Fibroblast of skin of right quadriceps (primary cell): ENCODE measurements at regions not wholly inside any gene's neighbourhood (a gene's known extent, or its start where the extent isn't known, plus 50 kb on each side); places are given as distances from the start of the nearest gene placed in this dataset.

Source experiments
- DNase-seq: peaks from one replicate; pipeline ENCODE4 v3.0.0-alpha.2; 2013

DNA sequence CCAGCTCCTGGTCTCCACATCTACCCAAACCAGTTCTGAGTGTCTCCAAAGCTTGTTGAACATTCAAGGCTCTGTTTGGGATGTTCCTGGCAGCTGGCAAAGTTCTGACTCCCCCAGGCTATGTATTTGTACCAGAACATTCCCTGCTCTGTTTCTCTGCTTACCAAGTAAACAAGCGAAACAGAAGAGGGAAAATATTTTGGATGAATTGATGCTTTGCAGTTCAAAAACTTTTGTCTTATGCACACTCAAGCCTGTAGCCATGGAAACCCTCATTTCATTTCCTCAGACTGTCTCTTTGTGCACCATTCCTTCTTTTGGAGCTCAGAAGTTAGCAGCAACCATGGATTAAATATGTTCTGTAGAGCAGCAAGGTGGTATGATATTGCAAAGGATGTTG, 145.8 kb downstream of the ACTL7B start:
- DNase-seq: no peak

DNA sequence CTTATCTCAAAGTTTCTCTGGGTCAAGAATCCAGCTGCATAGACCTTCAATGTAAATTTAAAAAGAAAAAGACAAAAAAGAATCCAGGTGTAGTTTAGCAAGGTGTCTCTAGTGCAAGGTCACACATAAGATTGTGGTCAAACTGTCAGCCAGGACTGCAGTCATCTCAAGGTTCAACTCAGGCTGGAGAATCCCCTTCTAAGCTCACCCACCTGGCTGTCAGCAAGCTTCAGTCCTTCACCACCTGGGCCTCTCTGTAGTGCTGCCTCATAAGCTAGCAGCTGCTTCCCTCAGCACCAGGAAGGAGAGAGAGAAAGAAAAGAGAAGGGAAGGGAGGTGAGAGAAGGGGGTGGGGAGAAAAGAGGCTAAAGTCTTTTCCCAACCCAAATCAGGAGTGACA, 146.7 kb downstream of the ACTL7B start:
- DNase-seq: no peak

- DNase-seq: no peak
Observed at GRCh38 chr9:108708448-108708847, 147.3 kb downstream of the ACTL7B start.

DNA sequence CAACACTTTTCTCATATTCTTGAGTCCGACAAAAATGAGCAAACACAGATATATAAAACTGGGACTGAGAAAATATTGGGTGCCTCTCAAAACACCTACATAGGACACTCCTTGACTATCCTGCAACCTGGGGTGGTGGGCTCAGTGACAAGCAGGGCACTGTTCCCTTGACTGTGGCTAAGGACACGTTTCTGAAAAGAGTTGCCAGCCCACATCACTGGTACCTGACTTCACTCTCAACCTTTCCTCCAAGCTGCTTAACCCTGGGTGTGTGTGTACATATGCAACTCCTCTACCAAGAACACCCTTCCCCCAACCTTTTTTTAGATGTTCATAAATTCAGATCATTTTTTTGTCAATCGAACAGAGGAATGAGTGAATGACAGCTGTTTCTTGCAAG, 148.7 kb downstream of the ACTL7B start:
- DNase-seq: no peak

DNA sequence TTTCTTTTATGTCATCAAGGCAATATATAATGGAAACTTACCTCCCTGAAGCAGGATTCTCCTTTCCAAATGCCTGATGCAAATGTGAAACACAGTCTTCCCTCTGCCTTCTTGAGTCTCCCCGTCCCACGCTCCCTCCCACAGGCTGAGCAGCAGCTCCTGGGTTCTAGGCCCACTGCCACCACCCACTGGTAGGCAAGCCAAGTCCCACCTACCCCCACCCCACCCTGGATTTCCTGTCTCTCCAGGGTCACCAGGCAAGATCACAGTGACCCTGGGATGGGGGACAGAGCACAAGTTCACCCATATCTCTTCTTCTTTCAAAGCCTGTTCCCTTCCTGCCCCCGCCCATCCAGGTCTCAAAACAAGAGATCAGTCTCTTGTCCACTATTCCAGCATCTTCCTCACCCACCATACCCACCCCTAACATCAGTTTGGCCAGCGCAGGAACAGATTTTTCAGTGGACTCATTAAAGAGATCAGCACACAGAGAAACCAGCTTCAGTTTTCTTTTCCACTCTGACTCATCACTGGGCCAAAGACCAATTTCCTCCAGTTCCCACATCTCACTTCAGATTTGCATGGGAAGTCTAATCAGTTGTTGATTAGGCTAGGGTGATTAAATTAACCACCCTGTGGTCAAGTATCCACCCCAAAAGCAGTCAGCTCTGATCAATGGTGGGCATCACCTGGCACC, 151.5 kb downstream of the ACTL7B start:
- peak; percentile 34 for DNase-seq

GRCh38 chr9:108703429-108703828, 152.4 kb downstream of the ACTL7B start:
- no peak for DNase-seq

GRCh38 chr9:108702681-108703080, 153.1 kb downstream of the ACTL7B start:
- DNase-seq: no peak

- no peak for DNase-seq
Observed at GRCh38 chr9:108698801-108699200, 157.0 kb downstream of the ACTL7B start.

- DNase-seq: peak; percentile 16
Observed at GRCh38 chr9:108698231-108698630, 157.6 kb downstream of the ACTL7B start.

GRCh38 chr9:108696156-108696555, 159.6 kb downstream of the ACTL7B start:
- no peak for DNase-seq

GRCh38 chr9:108694170-108694569, 161.6 kb downstream of the ACTL7B start:
- DNase-seq: no peak

- DNase-seq: no peak
Observed at GRCh38 chr9:108691614-108692013, 164.2 kb downstream of the ACTL7B start.

DNA sequence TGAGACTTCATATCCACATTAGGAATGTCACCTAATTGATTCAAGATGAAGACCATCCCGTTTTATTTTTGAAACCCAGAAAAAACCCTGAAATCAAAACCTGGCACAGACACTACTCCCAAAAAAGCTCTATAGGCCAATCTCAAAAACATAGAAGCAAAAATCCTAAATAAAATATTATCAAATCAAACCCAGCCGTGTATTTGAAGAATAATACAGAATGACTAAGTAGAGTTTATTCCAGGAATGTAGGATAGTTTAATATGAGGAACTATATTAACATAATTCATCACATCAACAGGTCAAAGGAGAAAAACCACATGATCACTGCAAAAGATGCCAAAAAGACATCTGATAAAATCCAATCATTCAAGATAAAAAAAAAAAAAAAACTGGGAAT, 167.1 kb downstream of the ACTL7B start:
- peak; percentile 65 for DNase-seq

DNA sequence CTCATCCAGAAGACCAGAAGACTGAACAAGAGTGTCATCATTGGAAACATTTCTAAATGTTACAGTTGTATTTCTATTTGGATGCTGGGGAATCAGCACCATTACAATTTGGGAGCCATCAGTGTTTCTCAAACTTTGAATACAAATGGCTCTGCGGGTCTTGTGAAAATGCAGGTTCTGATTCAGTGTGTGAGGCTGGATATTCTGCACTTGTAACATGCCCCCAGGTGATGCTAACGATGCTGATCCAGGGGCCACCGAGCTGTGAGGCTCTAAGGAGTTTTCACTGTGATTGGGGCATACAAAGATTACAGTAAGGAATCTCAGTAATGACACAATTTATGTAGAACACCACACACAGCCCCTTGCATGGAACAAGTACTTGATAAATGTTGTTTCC, 167.7 kb downstream of the ACTL7B start:
- DNase-seq: no peak

GRCh38 chr9:108687006-108687987, 168.5 kb downstream of the ACTL7B start:
- DNase-seq: peak; percentile 93

DNA sequence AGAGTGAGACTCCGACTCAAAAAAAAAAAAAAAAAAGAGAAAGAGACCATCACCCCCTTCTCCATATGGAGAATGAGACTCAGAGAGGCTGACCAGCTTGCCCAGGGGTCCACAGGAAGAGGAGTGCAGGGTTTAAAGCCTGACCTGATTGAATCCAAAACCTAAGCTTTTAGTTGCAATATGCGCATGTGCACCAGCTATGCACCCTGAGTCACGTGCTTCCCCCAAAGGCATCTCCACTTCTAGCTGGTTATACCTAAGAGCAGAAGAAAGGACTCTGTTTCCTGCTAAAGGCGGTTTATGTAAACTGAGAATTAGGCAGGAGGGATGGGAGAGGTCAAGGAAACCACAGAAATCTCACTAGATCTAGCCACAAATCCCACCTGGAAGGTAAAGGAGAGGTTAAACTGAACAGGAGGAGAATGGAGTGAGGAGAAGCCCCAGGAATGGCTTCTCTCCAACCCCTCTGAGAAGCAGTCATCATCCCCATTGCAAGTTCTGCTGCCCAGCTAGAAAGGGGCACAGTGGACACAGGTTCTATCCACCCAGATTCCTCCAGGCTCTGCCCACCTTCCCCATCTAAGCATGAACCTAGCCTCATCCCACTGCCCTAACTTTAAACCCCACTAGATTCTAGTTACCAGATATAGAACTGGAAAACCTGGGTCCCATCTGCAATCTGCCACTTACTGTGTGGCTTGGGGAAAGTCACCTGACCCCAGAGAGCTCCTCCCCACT, 171.3 kb downstream of the ACTL7B start:
- no peak for DNase-seq

- DNase-seq: no peak
Observed at GRCh38 chr9:108683245-108683644, 172.5 kb downstream of the ACTL7B start.

DNA sequence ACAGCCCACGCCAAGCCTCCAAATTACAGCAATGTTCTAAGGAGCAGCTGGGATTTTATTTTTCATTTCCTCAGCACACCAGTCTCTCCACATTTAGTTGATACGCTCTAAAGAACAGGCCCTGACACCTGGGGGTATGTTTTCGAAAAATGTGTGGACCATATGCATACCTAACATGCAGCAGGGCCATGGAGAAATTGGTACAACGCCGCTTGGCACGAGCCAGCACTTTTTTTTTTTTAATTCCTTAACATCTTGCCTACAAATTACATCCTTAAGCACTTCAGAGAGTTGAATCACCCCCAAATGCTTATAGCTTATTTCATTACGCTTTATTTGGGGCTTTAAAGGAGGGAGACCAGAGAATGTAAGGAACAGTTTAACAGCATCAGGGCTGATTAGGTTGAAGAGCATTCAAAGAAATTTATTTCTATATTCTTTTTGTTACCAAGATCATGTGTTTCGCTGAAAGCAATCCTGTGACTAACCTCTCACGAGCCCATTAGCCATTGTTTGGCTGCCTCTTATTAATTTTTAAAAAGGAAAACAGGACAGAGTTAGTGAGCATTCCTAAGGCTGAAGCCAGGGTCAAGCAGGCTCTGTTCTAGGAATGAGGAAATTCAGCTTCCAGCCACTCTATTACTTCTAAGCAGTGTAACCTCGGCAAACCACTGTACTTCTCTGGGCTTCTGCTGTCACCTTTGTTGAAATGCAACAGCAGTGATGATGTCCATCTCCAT, 173.8 kb downstream of the ACTL7B start:
- DNase-seq: peak; percentile 30

- no peak for DNase-seq
Observed at GRCh38 chr9:108680946-108681345, 174.8 kb downstream of the ACTL7B start.

DNA sequence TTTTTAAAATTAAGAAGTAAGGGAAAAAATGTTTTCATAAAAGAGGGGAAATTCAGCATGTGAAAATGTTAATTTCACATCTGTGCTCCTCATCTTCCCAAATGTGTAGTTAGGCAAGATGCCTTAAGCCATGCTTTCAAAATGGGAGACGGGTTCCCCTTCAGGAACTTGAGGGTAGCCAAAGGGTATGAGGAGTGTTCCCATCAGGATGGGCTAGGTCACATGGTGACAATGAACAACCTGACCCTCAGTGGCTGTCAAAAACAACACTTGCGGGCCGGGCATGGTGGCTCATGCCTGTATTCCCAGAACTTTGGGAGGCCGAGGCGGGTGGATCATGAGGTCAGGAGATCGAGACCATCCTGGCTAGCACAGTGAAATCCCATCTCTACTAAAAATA, 178.0 kb downstream of the ACTL7B start:
- DNase-seq: no peak

GRCh38 chr9:108676355-108676754, 179.4 kb downstream of the ACTL7B start:
- DNase-seq: no peak

DNA sequence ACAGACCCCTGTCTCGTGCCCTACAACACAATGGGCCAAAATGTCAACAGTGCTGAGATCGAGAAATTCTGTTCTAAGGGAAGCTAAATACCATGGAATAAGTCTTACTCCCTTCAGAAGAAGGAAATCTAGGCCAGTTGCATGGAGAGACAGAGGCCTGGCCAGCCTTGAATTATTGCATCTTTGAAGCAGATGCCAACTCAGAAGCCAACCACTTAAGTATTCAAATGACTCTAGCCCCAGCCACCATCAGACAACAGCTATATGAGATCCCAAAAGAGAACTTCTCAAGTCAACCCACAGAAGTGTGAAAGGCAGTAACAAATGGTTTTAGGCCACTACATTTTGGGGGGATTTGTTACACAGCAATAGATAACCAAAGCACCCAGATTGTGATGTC, 180.1 kb downstream of the ACTL7B start:
- no peak for DNase-seq
